ENCODE measurements at regions not wholly inside any gene's neighbourhood (a gene's known extent, or its start where the extent isn't known, plus 50 kb on each side); places are given as distances from the start of the nearest gene placed in this dataset.

- no peak for DNase-seq
These were observed 367.6 kb upstream of the DDI1 start for GRCh38 chr11:103668859-103669258.

- no peak for DNase-seq
These were observed 365.2 kb upstream of the DDI1 start for GRCh38 chr11:103671143-103671651.

GRCh38 chr11:103673773-103674172 is 362.7 kb upstream of the DDI1 start:
- DNase-seq, result no peak

- no peak for DNase-seq
These were observed 360.0 kb upstream of the DDI1 start for GRCh38 chr11:103676413-103676812.

- DNase-seq, result no peak
These were observed 355.6 kb upstream of the DDI1 start for GRCh38 chr11:103680826-103681225.

- DNase-seq, result no peak
These were observed 354.6 kb upstream of the DDI1 start for GRCh38 chr11:103681855-103682254.

- peak; percentile 30 for DNase-seq
These were observed 353.9 kb upstream of the DDI1 start for GRCh38 chr11:103682318-103683184.

- no peak for DNase-seq
These were observed 352.9 kb upstream of the DDI1 start for GRCh38 chr11:103683576-103683975.

- DNase-seq, result no peak
These were observed 347.5 kb upstream of the DDI1 start for GRCh38 chr11:103688924-103689323.

- DNase-seq, result no peak
These were observed 346.1 kb upstream of the DDI1 start for GRCh38 chr11:103690356-103690755.

- DNase-seq, result no peak
These were observed 340.3 kb upstream of the DDI1 start for GRCh38 chr11:103696123-103696522.

GRCh38 chr11:103699216-103699615 is 337.2 kb upstream of the DDI1 start:
- no peak for DNase-seq

GRCh38 chr11:103699656-103700055 is 336.8 kb upstream of the DDI1 start:
- no peak for DNase-seq

- DNase-seq, result no peak
These were observed 335.8 kb upstream of the DDI1 start for GRCh38 chr11:103700622-103701021.

GRCh38 chr11:103703437-103703836 is 333.0 kb upstream of the DDI1 start:
- DNase-seq, result no peak

- no peak for DNase-seq
These were observed 332.5 kb upstream of the DDI1 start for GRCh38 chr11:103703954-103704353.

GRCh38 chr11:103705642-103706041 is 330.8 kb upstream of the DDI1 start:
- DNase-seq, result no peak

GRCh38 chr11:103709371-103709770 is 327.1 kb upstream of the DDI1 start:
- DNase-seq, result no peak

GRCh38 chr11:103714246-103714645 is 322.2 kb upstream of the DDI1 start:
- DNase-seq, result no peak

- DNase-seq, result no peak
These were observed 320.1 kb upstream of the DDI1 start for GRCh38 chr11:103716363-103716762.

GRCh38 chr11:103727262-103727661 is 309.2 kb upstream of the DDI1 start:
- no peak for DNase-seq

- DNase-seq, result no peak
These were observed 306.8 kb upstream of the DDI1 start for GRCh38 chr11:103729617-103730016.

GRCh38 chr11:103730131-103730940 is 306.1 kb upstream of the DDI1 start:
- no peak for DNase-seq

- no peak for DNase-seq
These were observed 304.8 kb upstream of the DDI1 start for GRCh38 chr11:103731670-103732069.
